HG03565 (cell line): ENCODE measurements at regions not wholly inside any gene's neighbourhood (a gene's known extent, or its start where the extent isn't known, plus 50 kb on each side); places are given as distances from the start of the nearest gene placed in this dataset.

Experiments used
- ATAC-seq: cut with Tn5 transposase; IDR thresholded peaks from one replicate; pipeline ENCODE4 v1.9.1; 2021; ENCODE audit warnings: mild to moderate bottlenecking, moderate library complexity; ENCODE audit not compliant: unreplicated experiment

DNA sequence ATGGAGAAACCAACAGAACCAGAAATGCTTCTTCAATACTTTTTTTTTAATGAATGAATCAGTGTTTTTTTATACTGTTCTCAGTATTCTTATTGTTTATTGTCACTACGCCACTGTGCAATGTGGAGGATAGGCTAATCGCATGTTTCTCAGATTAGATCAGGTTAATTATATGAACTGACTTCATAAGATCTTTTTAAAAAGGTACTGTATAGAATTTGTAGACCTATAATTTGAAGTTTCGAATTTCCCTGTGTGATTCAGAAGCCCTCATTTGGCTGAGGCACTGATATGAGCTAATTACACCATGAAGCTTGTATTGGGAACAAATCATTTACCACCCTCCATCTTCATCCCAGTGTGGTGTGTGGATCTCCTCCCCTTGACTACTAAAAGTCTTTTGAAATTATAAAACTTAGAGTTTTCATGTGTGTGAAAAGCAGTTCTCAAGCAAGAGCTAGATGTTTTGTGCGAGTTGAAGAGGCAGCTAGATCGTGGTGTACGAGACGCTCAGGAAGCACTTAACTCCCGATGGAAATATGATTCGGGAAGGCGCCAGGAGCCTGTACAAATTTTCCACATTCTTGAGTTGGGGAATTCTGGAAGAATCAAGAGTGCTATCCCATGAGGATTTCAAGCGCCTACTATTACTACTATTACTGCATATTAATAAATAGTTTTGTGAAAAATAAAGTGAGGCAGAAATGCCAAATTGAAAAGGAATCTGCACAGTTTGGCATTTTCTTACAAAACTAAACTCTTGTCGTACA is 52.1 kb upstream of the KCNE2 start:
- no peak for ATAC-seq

DNA sequence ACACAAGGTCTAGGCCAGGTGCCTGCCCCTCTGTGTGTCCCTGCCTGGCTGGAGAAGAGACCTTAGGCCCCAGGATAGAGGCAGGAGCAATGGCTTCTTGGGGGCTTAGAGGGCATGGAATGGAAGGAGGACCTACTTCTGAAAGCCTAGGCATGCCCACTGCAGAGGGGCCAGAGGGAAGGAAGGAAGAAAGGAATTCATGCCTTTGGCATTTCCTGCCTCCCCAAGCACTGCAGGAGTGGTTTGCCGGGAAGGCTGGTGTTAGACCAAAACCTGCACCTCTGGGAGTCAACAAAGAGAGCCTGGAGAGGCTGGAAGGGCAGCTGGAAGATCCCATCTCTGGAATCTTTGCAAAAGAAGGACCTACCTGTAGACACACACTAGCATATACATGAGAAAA is 50.7 kb upstream of the KCNE2 start:
- no peak for ATAC-seq
